Fibroblast of the aortic adventitia (primary cell): ENCODE measurements at regions not wholly inside any gene's neighbourhood (a gene's known extent, or its start where the extent isn't known, plus 50 kb on each side); places are given as distances from the start of the nearest gene placed in this dataset.
A peak's percentile ranks its signal among the peaks of the same experiment; 100 is the strongest.

Experiments used
- DNase-seq: peaks from one replicate; pipeline ENCODE4 v3.0.0-alpha.2; 2010; ENCODE audit warnings: low read depth
- H3K4me3 ChIP-seq: 2 replicates; pipeline ENCODE4 v1.5.1; 2011; ENCODE audit warnings: low read depth, mild to moderate bottlenecking, control low read depth, low read length, moderate library complexity
- CTCF ChIP-seq: IDR thresholded peaks from 2 replicates; pipeline ENCODE4 v1.5.1; 2011; ENCODE audit warnings: mild to moderate bottlenecking, low read length, control low read depth, inconsistent platforms; ENCODE audit not compliant: insufficient read depth

- H3K4me3 ChIP-seq, result no peak overlapping the region
- TF ChIP-seq CTCF, result no peak
- DNase-seq, result no peak
Observed at GRCh38 chr20:54339093-54339492, 131.2 kb downstream of the PFDN4 start.

- peak; percentile 34 for DNase-seq
- TF ChIP-seq CTCF, result no peak
- no peak overlapping the region for H3K4me3 ChIP-seq
Observed at GRCh38 chr20:54340206-54340605, 132.3 kb downstream of the PFDN4 start.

GRCh38 chr20:54340667-54341081, 132.8 kb downstream of the PFDN4 start:
- DNase-seq, result peak; percentile 92
- peak overlapping the region; percentile 15 for H3K4me3 ChIP-seq
- TF ChIP-seq CTCF, result no peak

DNA sequence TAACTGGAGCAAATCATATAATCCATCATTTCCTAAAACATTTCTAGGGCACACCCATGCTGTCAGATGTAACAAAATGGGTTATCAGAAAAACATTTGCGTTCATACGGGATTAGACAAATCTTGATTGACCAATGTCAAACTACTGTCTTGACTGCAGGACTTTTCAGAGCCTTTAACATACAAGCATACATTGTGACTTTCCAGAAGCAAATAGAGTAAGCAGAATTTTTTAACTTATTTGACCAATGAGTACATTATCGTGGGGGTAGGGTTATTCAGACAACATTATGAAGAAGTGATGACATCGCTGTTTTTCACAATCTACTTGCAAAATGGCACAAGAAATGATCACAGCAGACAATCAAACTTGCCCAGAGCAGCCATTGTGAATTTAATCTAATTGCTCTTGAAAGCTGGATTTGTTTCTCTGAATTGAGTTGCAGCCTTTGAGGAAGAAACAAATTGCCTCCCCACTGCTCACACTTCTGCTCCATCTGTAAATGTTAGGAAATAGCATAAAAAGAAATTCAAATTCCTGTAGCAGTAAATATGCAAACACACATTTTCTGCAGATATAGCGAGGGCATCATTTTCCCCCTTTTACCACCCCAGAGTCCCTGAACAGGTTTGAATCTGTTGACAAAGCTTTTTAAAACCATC, 133.0 kb upstream of the DOK5 start:
- no peak for DNase-seq
- H3K4me3 ChIP-seq, result no peak overlapping the region
- TF ChIP-seq CTCF, result no peak

GRCh38 chr20:54343099-54343498, 132.3 kb upstream of the DOK5 start:
- DNase-seq, result no peak
- TF ChIP-seq CTCF, result no peak
- no peak overlapping the region for H3K4me3 ChIP-seq

DNA sequence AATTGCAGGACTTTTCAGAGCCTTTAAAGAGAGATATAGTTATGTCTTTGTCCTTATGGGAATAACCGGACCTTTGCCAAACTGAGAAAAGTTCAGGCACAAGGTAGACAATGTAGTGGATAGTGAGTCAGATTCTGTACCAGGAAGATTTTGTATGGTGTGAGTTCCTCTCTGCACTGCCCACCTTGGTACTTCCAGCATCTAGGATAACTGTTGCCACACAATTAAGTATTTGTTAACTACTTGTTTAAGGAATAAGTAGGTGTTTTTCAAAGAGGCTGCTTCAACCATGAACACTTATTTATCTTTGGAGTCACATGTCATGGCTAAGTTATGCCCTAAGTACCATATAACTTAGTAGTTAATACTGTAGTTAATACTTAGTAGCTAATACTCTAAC, 131.8 kb upstream of the DOK5 start:
- no peak overlapping the region for H3K4me3 ChIP-seq
- no peak for TF ChIP-seq CTCF
- no peak for DNase-seq

- no peak overlapping the region for H3K4me3 ChIP-seq
Observed at GRCh38 chr20:54344832-54345231, 130.6 kb upstream of the DOK5 start.

More at GRCh38 chr20:54344832-54345231, 130.6 kb upstream of the DOK5 start:
- TF ChIP-seq CTCF, result no peak
- no peak for DNase-seq
